ENCODE measurements at regions not wholly inside any gene's neighbourhood (a gene's known extent, or its start where the extent isn't known, plus 50 kb on each side); places are given as distances from the start of the nearest gene placed in this dataset.

GRCh38 chr13:88071371-88071770, 400.2 kb downstream of the SLITRK5 start:
- WGBS (ENCODE audit: extremely low coverage, insufficient coverage, insufficient read length) = no CpG with 5 or more reads among the region's 1 CpG

GRCh38 chr13:88074794-88075510, 403.8 kb downstream of the SLITRK5 start:
- Histone ChIP-seq H3K27me3 (ENCODE audit: insufficient read depth, low read length) (no peaks in the 10 kb centered on the region), H3K9ac (ENCODE audit: low read length) (no peak overlapping the region), H2BK5ac (ENCODE audit: low read depth, low read length, poor library complexity) (no peak overlapping the region), H3K36me3 (ENCODE audit: control insufficient read depth in 1 of 2, insufficient read depth in 2 of 2, low read length in 2 of 2) (no peaks in the 10 kb centered on the region), H3K4me2 (ENCODE audit: low read length) (no peak overlapping the region), H3K18ac (ENCODE audit: low read length) (no peak overlapping the region), H4K12ac (ENCODE audit: low read depth, low read length) (no peak overlapping the region), H4K8ac (ENCODE audit: low read depth, low read length) (no peak overlapping the region), H3K14ac (ENCODE audit: low read length) (no peak overlapping the region), H2BK12ac (ENCODE audit: low read length) (no peak overlapping the region), H3K4ac (ENCODE audit: low read depth, low read length) (no peak overlapping the region), H3K9me3 (ENCODE audit: insufficient read depth, low read depth, low read length) (no peaks in the 10 kb centered on the region), H2AFZ (ENCODE audit: insufficient read depth, low read length, poor library complexity) (no peak overlapping the region), H2BK120ac (ENCODE audit: insufficient read depth, low read length, poor library complexity) (no peak overlapping the region), H3K27ac (ENCODE audit: low read depth, low read length) (no peak overlapping the region), H4K91ac (ENCODE audit: low read depth, low read length) (no peak overlapping the region), H3K4me1 (ENCODE audit: control insufficient read depth in 1 of 2, insufficient read depth in 2 of 2, low read length in 2 of 2) (no peaks in the 10 kb centered on the region), H3K79me1 (ENCODE audit: low read length) (no peaks in the 10 kb centered on the region), H3K4me3 (ENCODE audit: low read depth, low read length) (no peak overlapping the region), H3K79me2 (ENCODE audit: control insufficient read depth, insufficient read depth, low read length, poor library complexity) (no peaks in the 10 kb centered on the region), H2AK5ac (ENCODE audit: low read length) (no peak overlapping the region), H3K23ac (ENCODE audit: low read length) (no peak overlapping the region)
- DNase-seq = no peak
- no CpG with 5 or more reads among the region's 5 CpGs for WGBS (ENCODE audit: extremely low coverage, insufficient coverage, insufficient read length)

More at GRCh38 chr13:88071371-88071770, 400.2 kb downstream of the SLITRK5 start:
- H3K27me3 ChIP-seq (ENCODE audit: insufficient read depth, low read length) = no peaks in the 10 kb centered on the region
- H2BK5ac ChIP-seq (ENCODE audit: low read depth, low read length, poor library complexity) = no peak overlapping the region
- H3K14ac ChIP-seq (ENCODE audit: low read length) = no peak overlapping the region
- no peak overlapping the region for H3K4ac ChIP-seq (ENCODE audit: low read depth, low read length)
- H3K4me3 ChIP-seq (ENCODE audit: low read depth, low read length) = no peak overlapping the region
- no peak overlapping the region for H3K18ac ChIP-seq (ENCODE audit: low read length)
- H3K23ac ChIP-seq (ENCODE audit: low read length) = no peak overlapping the region
- no peaks in the 10 kb centered on the region for H3K9me3 ChIP-seq (ENCODE audit: insufficient read depth, low read depth, low read length)
- H3K4me2 ChIP-seq (ENCODE audit: low read length) = no peak overlapping the region
- no peak overlapping the region for H4K8ac ChIP-seq (ENCODE audit: low read depth, low read length)
- no peak overlapping the region for H2BK12ac ChIP-seq (ENCODE audit: low read length)
- H4K91ac ChIP-seq (ENCODE audit: low read depth, low read length) = no peak overlapping the region
- no peak overlapping the region for H3K27ac ChIP-seq (ENCODE audit: low read depth, low read length)
- no peak overlapping the region for H2BK120ac ChIP-seq (ENCODE audit: insufficient read depth, low read length, poor library complexity)
- no peaks in the 10 kb centered on the region for H3K36me3 ChIP-seq (ENCODE audit: control insufficient read depth in 1 of 2, insufficient read depth in 2 of 2, low read length in 2 of 2)
- no peak for DNase-seq
- no peak overlapping the region for H3K9ac ChIP-seq (ENCODE audit: low read length)
- no peaks in the 10 kb centered on the region for H3K4me1 ChIP-seq (ENCODE audit: control insufficient read depth in 1 of 2, insufficient read depth in 2 of 2, low read length in 2 of 2)
- H4K12ac ChIP-seq (ENCODE audit: low read depth, low read length) = no peak overlapping the region
- no peaks in the 10 kb centered on the region for H3K79me2 ChIP-seq (ENCODE audit: control insufficient read depth, insufficient read depth, low read length, poor library complexity)
- H3K79me1 ChIP-seq (ENCODE audit: low read length) = no peaks in the 10 kb centered on the region
- H2AK5ac ChIP-seq (ENCODE audit: low read length) = no peak overlapping the region
- no peak overlapping the region for H2AFZ ChIP-seq (ENCODE audit: insufficient read depth, low read length, poor library complexity)

DNA sequence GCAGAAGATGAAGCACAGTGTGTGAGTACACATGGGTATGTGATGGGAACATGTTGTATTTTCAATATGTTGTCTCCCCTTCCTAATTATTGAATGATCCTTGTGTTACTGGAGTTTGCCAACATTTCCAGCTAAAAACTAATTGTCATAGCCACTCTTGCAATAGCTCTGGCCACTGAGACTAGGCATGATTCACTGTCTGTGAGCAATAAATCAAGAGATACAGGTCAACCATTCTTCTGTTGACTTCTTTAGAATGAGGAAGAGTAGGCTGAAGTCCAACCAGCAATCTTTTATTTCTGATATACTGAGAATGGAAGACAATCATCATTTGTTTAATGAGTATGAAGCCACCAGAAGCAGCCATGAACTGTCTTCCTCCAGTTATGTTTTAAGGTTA, 413.9 kb downstream of the SLITRK5 start:
- no peak overlapping the region for H2AK5ac ChIP-seq (ENCODE audit: low read length)
- no peaks in the 10 kb centered on the region for H3K79me2 ChIP-seq (ENCODE audit: control insufficient read depth, insufficient read depth, low read length, poor library complexity)
- H2BK120ac ChIP-seq (ENCODE audit: insufficient read depth, low read length, poor library complexity) = no peak overlapping the region
- H3K9me3 ChIP-seq (ENCODE audit: insufficient read depth, low read depth, low read length) = no peaks in the 10 kb centered on the region
- H3K9ac ChIP-seq (ENCODE audit: low read length) = no peak overlapping the region
- H3K27me3 ChIP-seq (ENCODE audit: insufficient read depth, low read length) = no peaks in the 10 kb centered on the region
- no peak for DNase-seq
- no peak overlapping the region for H3K4me2 ChIP-seq (ENCODE audit: low read length)
- H4K91ac ChIP-seq (ENCODE audit: low read depth, low read length) = no peak overlapping the region
- H3K18ac ChIP-seq (ENCODE audit: low read length) = no peak overlapping the region
- no peak overlapping the region for H3K23ac ChIP-seq (ENCODE audit: low read length)
- H4K12ac ChIP-seq (ENCODE audit: low read depth, low read length) = no peak overlapping the region
- no peaks in the 10 kb centered on the region for H3K79me1 ChIP-seq (ENCODE audit: low read length)
- H2BK12ac ChIP-seq (ENCODE audit: low read length) = no peak overlapping the region
- H4K8ac ChIP-seq (ENCODE audit: low read depth, low read length) = no peak overlapping the region
- H3K4me3 ChIP-seq (ENCODE audit: low read depth, low read length) = no peak overlapping the region
- no peaks in the 10 kb centered on the region for H3K36me3 ChIP-seq (ENCODE audit: control insufficient read depth in 1 of 2, insufficient read depth in 2 of 2, low read length in 2 of 2)
- H3K27ac ChIP-seq (ENCODE audit: low read depth, low read length) = no peak overlapping the region
- no peak overlapping the region for H2BK5ac ChIP-seq (ENCODE audit: low read depth, low read length, poor library complexity)
- H3K4me1 ChIP-seq (ENCODE audit: control insufficient read depth in 1 of 2, insufficient read depth in 2 of 2, low read length in 2 of 2) = no peaks in the 10 kb centered on the region
- H2AFZ ChIP-seq (ENCODE audit: insufficient read depth, low read length, poor library complexity) = no peak overlapping the region
- no peak overlapping the region for H3K4ac ChIP-seq (ENCODE audit: low read depth, low read length)
- no peak overlapping the region for H3K14ac ChIP-seq (ENCODE audit: low read length)

GRCh38 chr13:88086577-88086976, 415.4 kb downstream of the SLITRK5 start:
- Histone ChIP-seq H3K9ac (ENCODE audit: low read length) (no peak overlapping the region), H3K79me1 (ENCODE audit: low read length) (no peaks in the 10 kb centered on the region), H3K4me2 (ENCODE audit: low read length) (no peak overlapping the region), H2BK5ac (ENCODE audit: low read depth, low read length, poor library complexity) (no peak overlapping the region), H3K4me1 (ENCODE audit: control insufficient read depth in 1 of 2, insufficient read depth in 2 of 2, low read length in 2 of 2) (no peaks in the 10 kb centered on the region), H3K18ac (ENCODE audit: low read length) (no peak overlapping the region), H4K8ac (ENCODE audit: low read depth, low read length) (no peak overlapping the region), H4K12ac (ENCODE audit: low read depth, low read length) (no peak overlapping the region), H3K14ac (ENCODE audit: low read length) (no peak overlapping the region), H3K36me3 (ENCODE audit: control insufficient read depth in 1 of 2, insufficient read depth in 2 of 2, low read length in 2 of 2) (no peaks in the 10 kb centered on the region), H3K4me3 (ENCODE audit: low read depth, low read length) (no peak overlapping the region), H4K91ac (ENCODE audit: low read depth, low read length) (no peak overlapping the region), H3K79me2 (ENCODE audit: control insufficient read depth, insufficient read depth, low read length, poor library complexity) (no peaks in the 10 kb centered on the region), H3K4ac (ENCODE audit: low read depth, low read length) (no peak overlapping the region), H2AK5ac (ENCODE audit: low read length) (no peak overlapping the region), H3K27me3 (ENCODE audit: insufficient read depth, low read length) (no peaks in the 10 kb centered on the region), H3K27ac (ENCODE audit: low read depth, low read length) (no peak overlapping the region), H2BK12ac (ENCODE audit: low read length) (no peak overlapping the region), H3K9me3 (ENCODE audit: insufficient read depth, low read depth, low read length) (no peaks in the 10 kb centered on the region), H3K23ac (ENCODE audit: low read length) (no peak overlapping the region), H2AFZ (ENCODE audit: insufficient read depth, low read length, poor library complexity) (no peak overlapping the region), H2BK120ac (ENCODE audit: insufficient read depth, low read length, poor library complexity) (no peak overlapping the region)
- WGBS (ENCODE audit: extremely low coverage, insufficient coverage, insufficient read length) = no CpG with 5 or more reads among the region's 3 CpGs
- DNase-seq = no peak

Measured in trophoblast cell (in vitro differentiated cells and primary cell).